Breast epithelium (tissue), 3 donors: ENCODE measurements at regions not wholly inside any gene's neighbourhood (a gene's known extent, or its start where the extent isn't known, plus 50 kb on each side); places are given as distances from the start of the nearest gene placed in this dataset.

Experiments
- POLR2A ChIP-seq: fragments of 450-650 bp; IDR thresholded peaks from one replicate; pipeline ENCODE4 v1.6.1; 2016; ENCODE audit warnings: antibody characterized with exemption, mild to moderate bottlenecking, moderate library complexity
- POLR2AphosphoS5 ChIP-seq, 3 donors: sonication (generic); formaldehyde crosslinking; IDR thresholded peaks; one replicate each; pipeline ENCODE4 v1.6.1; 2017; ENCODE audit warnings: antibody characterized with exemption in 3 of 3
- TF ChIP-seq, protein P1 (sequence below), 3 donors: fragments of 450-650 bp; IDR thresholded peaks; one replicate each; pipeline ENCODE4 v1.5.1; 2016 to 2017; ENCODE audit warnings: antibody characterized with exemption in 3 of 3, mild to moderate bottlenecking in 3 of 3, moderate library complexity in 3 of 3

DNA sequence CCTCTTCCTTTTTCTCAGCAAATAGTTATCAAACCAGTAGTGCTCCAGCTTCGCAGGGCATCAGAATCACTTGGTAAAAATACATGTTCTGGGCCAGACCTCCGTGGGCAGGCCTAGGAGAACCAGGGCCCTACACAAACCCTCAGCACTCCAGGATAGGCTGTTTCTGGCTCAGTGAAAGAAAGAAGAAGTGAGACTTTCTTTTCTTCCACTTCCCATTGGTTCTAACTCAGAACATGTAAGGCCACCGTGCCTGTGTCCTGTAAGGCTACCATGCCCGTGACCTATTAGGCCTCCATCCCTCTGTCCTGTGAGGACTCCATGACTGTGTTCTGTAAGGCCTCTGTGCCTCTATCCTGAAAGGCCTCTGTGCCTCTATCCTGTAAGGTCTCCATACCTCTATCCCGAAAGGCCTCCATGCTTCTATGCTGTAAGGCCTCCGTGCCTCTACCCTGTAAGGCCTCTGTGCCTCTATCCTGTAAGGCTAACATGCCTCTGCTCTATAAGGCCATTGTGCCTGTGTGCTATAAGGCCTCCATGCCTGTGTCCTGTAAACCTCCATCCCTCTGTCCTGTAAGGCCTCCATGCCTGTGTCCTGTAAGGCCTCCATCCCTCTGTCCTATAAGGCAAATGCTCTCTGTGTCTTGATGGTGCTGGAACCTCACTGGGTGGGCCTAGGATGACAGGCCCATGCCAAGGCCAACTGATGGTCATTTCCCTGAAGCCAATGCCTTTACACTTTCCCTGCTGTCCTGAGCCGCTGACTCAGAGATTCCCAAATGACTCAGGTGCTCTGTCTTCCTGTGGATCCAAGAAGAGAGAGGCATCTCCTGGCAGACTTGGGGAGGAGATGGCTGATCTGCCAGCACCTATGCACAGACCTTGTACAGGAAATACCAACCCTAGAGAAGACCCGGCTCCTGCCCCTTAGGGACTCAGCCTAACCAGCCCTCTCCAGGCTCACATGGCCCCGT is 96.6 kb upstream of the CACUL1 start:
- no peak for TF ChIP-seq POLR2AphosphoS5 (IDR thresholded peaks at IDR 0.05)
- TF ChIP-seq, protein P1, sequence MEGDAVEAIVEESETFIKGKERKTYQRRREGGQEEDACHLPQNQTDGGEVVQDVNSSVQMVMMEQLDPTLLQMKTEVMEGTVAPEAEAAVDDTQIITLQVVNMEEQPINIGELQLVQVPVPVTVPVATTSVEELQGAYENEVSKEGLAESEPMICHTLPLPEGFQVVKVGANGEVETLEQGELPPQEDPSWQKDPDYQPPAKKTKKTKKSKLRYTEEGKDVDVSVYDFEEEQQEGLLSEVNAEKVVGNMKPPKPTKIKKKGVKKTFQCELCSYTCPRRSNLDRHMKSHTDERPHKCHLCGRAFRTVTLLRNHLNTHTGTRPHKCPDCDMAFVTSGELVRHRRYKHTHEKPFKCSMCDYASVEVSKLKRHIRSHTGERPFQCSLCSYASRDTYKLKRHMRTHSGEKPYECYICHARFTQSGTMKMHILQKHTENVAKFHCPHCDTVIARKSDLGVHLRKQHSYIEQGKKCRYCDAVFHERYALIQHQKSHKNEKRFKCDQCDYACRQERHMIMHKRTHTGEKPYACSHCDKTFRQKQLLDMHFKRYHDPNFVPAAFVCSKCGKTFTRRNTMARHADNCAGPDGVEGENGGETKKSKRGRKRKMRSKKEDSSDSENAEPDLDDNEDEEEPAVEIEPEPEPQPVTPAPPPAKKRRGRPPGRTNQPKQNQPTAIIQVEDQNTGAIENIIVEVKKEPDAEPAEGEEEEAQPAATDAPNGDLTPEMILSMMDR (IDR thresholded peaks at IDR 0.05) = no peak
- TF ChIP-seq POLR2A = no peak
